22Rv1 (cell line): ENCODE measurements at regions not wholly inside any gene's neighbourhood (a gene's known extent, or its start where the extent isn't known, plus 50 kb on each side); places are given as distances from the start of the nearest gene placed in this dataset.

Experiments
- ZFX ChIP-seq: fragments of 450-650 bp; IDR thresholded peaks from 2 replicates; pipeline ENCODE4 v1.6.1; 2017; ENCODE audit warnings: antibody characterized with exemption, borderline replicate concordance
- TF ChIP-seq, protein P1 (sequence below): fragments of 450-650 bp; IDR thresholded peaks from 2 replicates; pipeline ENCODE4 v1.5.1; 2017; ENCODE audit warnings: mild to moderate bottlenecking

DNA sequence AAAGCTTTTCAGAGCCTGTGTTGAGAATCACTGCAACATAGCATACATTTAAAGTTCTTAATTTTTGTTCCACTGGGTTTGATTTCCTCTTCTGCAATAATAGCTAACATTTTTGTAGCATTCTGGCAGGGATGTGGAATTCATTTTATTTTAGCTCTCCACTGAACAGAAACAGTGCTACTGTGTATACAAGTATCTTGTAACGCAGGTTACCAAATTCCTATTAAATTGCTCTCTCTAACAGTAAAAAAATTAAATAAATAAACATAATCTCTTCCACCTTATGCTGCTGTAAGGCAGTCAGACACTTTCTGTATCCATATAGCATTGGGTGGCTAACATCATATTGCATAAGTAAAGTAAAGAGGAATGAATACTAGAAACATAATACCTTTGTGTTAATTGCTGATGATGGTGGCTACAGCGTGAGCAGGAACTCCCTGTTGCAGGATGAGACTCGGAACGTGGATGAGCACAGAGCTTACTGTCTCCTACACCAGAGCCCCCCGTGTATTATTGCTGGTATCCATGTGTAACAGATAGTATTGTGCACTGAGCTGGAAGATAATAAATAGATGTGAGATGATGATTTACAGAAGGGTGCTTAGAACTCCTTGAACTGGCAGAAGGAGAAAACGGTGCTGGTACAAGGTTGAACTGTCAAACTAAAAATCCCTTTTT is 276.9 kb upstream of the SNX7 start:
- TF ChIP-seq, protein P1, sequence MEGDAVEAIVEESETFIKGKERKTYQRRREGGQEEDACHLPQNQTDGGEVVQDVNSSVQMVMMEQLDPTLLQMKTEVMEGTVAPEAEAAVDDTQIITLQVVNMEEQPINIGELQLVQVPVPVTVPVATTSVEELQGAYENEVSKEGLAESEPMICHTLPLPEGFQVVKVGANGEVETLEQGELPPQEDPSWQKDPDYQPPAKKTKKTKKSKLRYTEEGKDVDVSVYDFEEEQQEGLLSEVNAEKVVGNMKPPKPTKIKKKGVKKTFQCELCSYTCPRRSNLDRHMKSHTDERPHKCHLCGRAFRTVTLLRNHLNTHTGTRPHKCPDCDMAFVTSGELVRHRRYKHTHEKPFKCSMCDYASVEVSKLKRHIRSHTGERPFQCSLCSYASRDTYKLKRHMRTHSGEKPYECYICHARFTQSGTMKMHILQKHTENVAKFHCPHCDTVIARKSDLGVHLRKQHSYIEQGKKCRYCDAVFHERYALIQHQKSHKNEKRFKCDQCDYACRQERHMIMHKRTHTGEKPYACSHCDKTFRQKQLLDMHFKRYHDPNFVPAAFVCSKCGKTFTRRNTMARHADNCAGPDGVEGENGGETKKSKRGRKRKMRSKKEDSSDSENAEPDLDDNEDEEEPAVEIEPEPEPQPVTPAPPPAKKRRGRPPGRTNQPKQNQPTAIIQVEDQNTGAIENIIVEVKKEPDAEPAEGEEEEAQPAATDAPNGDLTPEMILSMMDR: no peak
- no peak for TF ChIP-seq ZFX
